Trophoblast cell (in vitro differentiated cells and primary cell): ENCODE measurements at regions not wholly inside any gene's neighbourhood (a gene's known extent, or its start where the extent isn't known, plus 50 kb on each side); places are given as distances from the start of the nearest gene placed in this dataset.

Experiments
- DNase-seq, 2 donors: peaks; one replicate each; pipeline ENCODE4 v3.0.0-alpha.2; 2016
- H2AFZ ChIP-seq: 2 replicates; pipeline ENCODE4 v1.6.1; 2013; ENCODE audit warnings: low read length, moderate library complexity, mild to moderate bottlenecking; ENCODE audit not compliant: insufficient read depth, poor library complexity
- H2AK5ac ChIP-seq: 2 replicates; pipeline ENCODE4 v1.6.1; 2013; ENCODE audit warnings: mild to moderate bottlenecking, low read length
- H2BK120ac ChIP-seq: 2 replicates; pipeline ENCODE4 v1.6.1; 2013; ENCODE audit warnings: low read length, mild to moderate bottlenecking, moderate library complexity; ENCODE audit not compliant: insufficient read depth, poor library complexity
- H2BK12ac ChIP-seq: 2 replicates; pipeline ENCODE4 v1.6.1; 2013; ENCODE audit warnings: mild to moderate bottlenecking, low read length, moderate library complexity
- H2BK5ac ChIP-seq: 2 replicates; pipeline ENCODE4 v1.6.1; 2013; ENCODE audit warnings: low read length, low read depth, moderate library complexity, mild to moderate bottlenecking; ENCODE audit not compliant: poor library complexity
- H3K14ac ChIP-seq: 2 replicates; pipeline ENCODE4 v1.6.1; 2013; ENCODE audit warnings: mild to moderate bottlenecking, low read length
- H3K18ac ChIP-seq: 2 replicates; pipeline ENCODE4 v1.6.1; 2013; ENCODE audit warnings: mild to moderate bottlenecking, low read length
- H3K23ac ChIP-seq: 2 replicates; pipeline ENCODE4 v1.6.1; 2013; ENCODE audit warnings: low read length
- H3K27ac ChIP-seq: 2 replicates; pipeline ENCODE4 v1.5.1; 2013; ENCODE audit warnings: low read depth, mild to moderate bottlenecking, inconsistent platforms, low read length, moderate library complexity
- H3K27me3 ChIP-seq: 2 replicates; pipeline ENCODE4 v1.6.1; 2013; ENCODE audit warnings: inconsistent platforms, mild to moderate bottlenecking, low read length, moderate library complexity; ENCODE audit not compliant: insufficient read depth
- H3K36me3 ChIP-seq, 2 experiments: 1 replicate in 1 of 2; 2 replicates in 1 of 2; pipeline ENCODE4 v1.6.1; 2013; ENCODE audit warnings: low read length in 2 of 2, mild to moderate bottlenecking in 2 of 2, moderate library complexity in 1 of 2; ENCODE audit not compliant: insufficient read depth in 2 of 2, control insufficient read depth in 1 of 2
- H3K4ac ChIP-seq: 2 replicates; pipeline ENCODE4 v1.6.1; 2013; ENCODE audit warnings: low read depth, mild to moderate bottlenecking, low read length, moderate library complexity
- H3K4me1 ChIP-seq, 2 experiments: 1 replicate in 1 of 2; 2 replicates in 1 of 2; pipeline ENCODE4 v1.6.1; 2013; ENCODE audit warnings: low read length in 2 of 2, mild to moderate bottlenecking in 2 of 2, moderate library complexity in 1 of 2; ENCODE audit not compliant: insufficient read depth in 2 of 2, control insufficient read depth in 1 of 2
- H3K4me2 ChIP-seq: 2 replicates; pipeline ENCODE4 v1.6.1; 2013; ENCODE audit warnings: inconsistent platforms, mild to moderate bottlenecking, low read length, moderate library complexity
- H3K4me3 ChIP-seq: 2 replicates; pipeline ENCODE4 v1.5.1; 2013; ENCODE audit warnings: mild to moderate bottlenecking, low read depth, low read length, inconsistent platforms
- H3K79me1 ChIP-seq: one replicate; pipeline ENCODE4 v1.6.1; 2013; ENCODE audit warnings: low read length
- H3K79me2 ChIP-seq: 2 replicates; pipeline ENCODE4 v1.6.1; 2013; ENCODE audit warnings: low read length, mild to moderate bottlenecking; ENCODE audit not compliant: control insufficient read depth, insufficient read depth, poor library complexity
- H3K9ac ChIP-seq: 2 replicates; pipeline ENCODE4 v1.6.1; 2013; ENCODE audit warnings: mild to moderate bottlenecking, low read length
- H3K9me3 ChIP-seq: 2 replicates; pipeline ENCODE4 v1.6.1; 2013; ENCODE audit warnings: low read depth, mild to moderate bottlenecking, control low read depth, inconsistent platforms, low read length; ENCODE audit not compliant: insufficient read depth
- H4K12ac ChIP-seq: 2 replicates; pipeline ENCODE4 v1.6.1; 2013; ENCODE audit warnings: low read depth, mild to moderate bottlenecking, low read length, moderate library complexity
- H4K8ac ChIP-seq: 2 replicates; pipeline ENCODE4 v1.6.1; 2013; ENCODE audit warnings: low read depth, mild to moderate bottlenecking, low read length, moderate library complexity
- H4K91ac ChIP-seq: one replicate; pipeline ENCODE4 v1.6.1; 2013; ENCODE audit warnings: low read depth, mild to moderate bottlenecking, low read length, moderate library complexity
- WGBS: extraction: QIAGEN DNeasy Blood & Tissue Kit; methylation state at CpG from one replicate; pipeline ENCODE4 v1.1.7; 2013; ENCODE audit warnings: missing lambda C conversion rate; ENCODE audit not compliant: insufficient read length, insufficient coverage; ENCODE audit errors: extremely low coverage; 5-methylcytosine and 5-hydroxymethylcytosine counted together

- whole genome bisulfite sequencing = no CpG with 5 or more reads among the region's 2 CpGs
- Histone ChIP-seq H3K9me3 (no peaks in the 10 kb centered on the region), H2AK5ac (no peak overlapping the region)
These were observed 158.5 kb upstream of the ESRRG start for GRCh38 chr1:216881695-216882094.

GRCh38 chr1:216866714-216867113 is 143.5 kb upstream of the ESRRG start:
- Histone ChIP-seq H3K4ac (no peak overlapping the region), H3K18ac (no peak overlapping the region), H2AFZ (no peak overlapping the region)

More at GRCh38 chr1:216881695-216882094, 158.5 kb upstream of the ESRRG start:
- no peak overlapping the region for H3K23ac ChIP-seq
- H2AFZ ChIP-seq = no peak overlapping the region
- no peak overlapping the region for H2BK5ac ChIP-seq
- no peaks in the 10 kb centered on the region for H3K36me3 ChIP-seq
- H3K18ac ChIP-seq = no peak overlapping the region
- H3K14ac ChIP-seq = no peak overlapping the region
- H2BK120ac ChIP-seq = no peak overlapping the region
- H3K4me2 ChIP-seq = no peak overlapping the region
- no peak overlapping the region for H3K4me3 ChIP-seq
- no peaks in the 10 kb centered on the region for H3K27me3 ChIP-seq
- no peak overlapping the region for H4K12ac ChIP-seq
- no peak overlapping the region for H3K9ac ChIP-seq
- H3K4ac ChIP-seq = no peak overlapping the region
- no peak overlapping the region for H2BK12ac ChIP-seq
- DNase-seq = no peak
- H3K79me2 ChIP-seq = no peaks in the 10 kb centered on the region
- no peak overlapping the region for H3K27ac ChIP-seq
- H3K79me1 ChIP-seq = no peaks in the 10 kb centered on the region
- H4K91ac ChIP-seq = no peak overlapping the region
- no peak overlapping the region for H4K8ac ChIP-seq
- H3K4me1 ChIP-seq = no peaks in the 10 kb centered on the region

DNA sequence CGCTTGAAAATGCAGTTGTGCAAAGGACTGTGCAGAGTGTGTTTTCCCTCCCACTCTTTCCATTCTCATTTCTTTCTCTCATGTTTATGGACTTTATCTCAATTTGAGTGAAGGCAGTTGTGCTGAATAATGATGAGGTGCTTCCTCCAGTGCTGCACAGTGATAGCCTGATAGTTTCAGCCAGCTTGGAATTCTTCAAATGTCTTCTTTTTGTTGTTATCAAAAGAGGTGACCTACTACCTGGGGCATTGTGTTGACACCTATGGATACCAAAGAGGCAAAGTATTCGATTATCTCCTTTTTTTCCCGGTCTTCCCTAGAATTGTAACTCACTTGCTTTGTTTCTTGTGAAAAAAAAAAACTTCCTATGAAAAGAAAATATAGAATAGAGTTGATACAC is 132.6 kb upstream of the ESRRG start:
- no peaks in the 10 kb centered on the region for H3K4me1 ChIP-seq
- H2BK120ac ChIP-seq = no peak overlapping the region
- no peaks in the 10 kb centered on the region for H3K36me3 ChIP-seq
- H3K4me2 ChIP-seq = no peak overlapping the region
- no peaks in the 10 kb centered on the region for H3K27me3 ChIP-seq
- no peak overlapping the region for H2BK5ac ChIP-seq
- H3K79me1 ChIP-seq = no peaks in the 10 kb centered on the region
- no peak overlapping the region for H3K18ac ChIP-seq
- WGBS = no CpG with 5 or more reads among the region's 3 CpGs
- no peaks in the 10 kb centered on the region for H3K79me2 ChIP-seq
- H3K4me3 ChIP-seq = no peak overlapping the region
- H3K9ac ChIP-seq = no peak overlapping the region
- H3K27ac ChIP-seq = no peak overlapping the region
- DNase-seq = peak in 1 of 2 donors; percentile 26
- H2BK12ac ChIP-seq = no peak overlapping the region
- no peak overlapping the region for H3K23ac ChIP-seq
- no peaks in the 10 kb centered on the region for H3K9me3 ChIP-seq
- H3K14ac ChIP-seq = no peak overlapping the region
- H2AK5ac ChIP-seq = no peak overlapping the region
- no peak overlapping the region for H4K91ac ChIP-seq
- H3K4ac ChIP-seq = no peak overlapping the region
- H4K12ac ChIP-seq = no peak overlapping the region
- no peak overlapping the region for H4K8ac ChIP-seq
- no peak overlapping the region for H2AFZ ChIP-seq

More at GRCh38 chr1:216866714-216867113, 143.5 kb upstream of the ESRRG start:
- H3K4me1 ChIP-seq = no peaks in the 10 kb centered on the region
- no peak overlapping the region for H3K27ac ChIP-seq
- no peak overlapping the region for H2BK5ac ChIP-seq
- no peak overlapping the region for H4K8ac ChIP-seq
- no peak overlapping the region for H2AK5ac ChIP-seq
- no peak overlapping the region for H2BK120ac ChIP-seq
- H3K27me3 ChIP-seq = no peaks in the 10 kb centered on the region
- no peaks in the 10 kb centered on the region for H3K9me3 ChIP-seq
- DNase-seq = peak in 1 of 2 donors; percentile 24
- no peak overlapping the region for H2BK12ac ChIP-seq
- no peaks in the 10 kb centered on the region for H3K79me2 ChIP-seq
- no CpG with 5 or more reads among the region's 2 CpGs for WGBS
- H4K91ac ChIP-seq = no peak overlapping the region
- no peaks in the 10 kb centered on the region for H3K79me1 ChIP-seq
- H3K4me2 ChIP-seq = no peak overlapping the region
- H3K23ac ChIP-seq = no peak overlapping the region
- H3K14ac ChIP-seq = no peak overlapping the region
- H4K12ac ChIP-seq = no peak overlapping the region
- H3K9ac ChIP-seq = no peak overlapping the region
- no peak overlapping the region for H3K4me3 ChIP-seq
- H3K36me3 ChIP-seq = no peaks in the 10 kb centered on the region

DNA sequence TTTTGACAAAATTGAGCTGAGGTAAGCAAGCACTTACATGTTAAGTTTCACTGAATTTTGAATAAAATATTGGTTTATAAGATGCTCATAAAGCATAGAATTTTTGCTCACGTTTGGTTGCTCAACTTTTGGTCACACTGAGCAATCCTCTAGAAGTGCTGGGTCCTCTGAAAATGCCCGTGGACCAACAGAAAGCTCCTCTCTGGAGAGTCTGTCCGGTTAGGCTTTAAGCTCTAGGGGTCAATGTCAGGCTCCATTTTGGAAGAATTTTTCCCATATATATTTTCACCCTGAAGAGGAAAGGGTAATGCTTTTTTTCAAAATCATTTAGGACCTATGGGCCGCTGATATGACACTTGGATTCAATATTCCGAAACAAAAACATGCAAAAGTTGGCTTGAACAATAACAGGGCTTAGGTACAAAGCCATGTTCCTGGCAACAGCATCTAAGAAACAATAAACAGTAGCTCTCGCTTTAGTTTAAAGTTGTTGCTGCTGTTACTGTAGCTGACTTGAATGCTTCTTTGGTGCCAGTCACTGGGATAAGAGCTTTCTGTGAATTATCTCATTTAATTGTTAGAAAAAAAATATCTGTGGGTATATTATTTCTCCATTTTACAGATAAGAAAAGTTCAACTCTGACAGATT is 131.7 kb upstream of the ESRRG start:
- Histone ChIP-seq H3K14ac (no peak overlapping the region), H3K4me3 (no peak overlapping the region), H3K79me2 (no peaks in the 10 kb centered on the region), H4K12ac (no peak overlapping the region), H3K79me1 (no peaks in the 10 kb centered on the region), H2BK5ac (no peak overlapping the region), H3K9me3 (no peaks in the 10 kb centered on the region), H3K18ac (no peak overlapping the region), H3K36me3 (no peaks in the 10 kb centered on the region), H3K23ac (no peak overlapping the region), H3K27me3 (no peaks in the 10 kb centered on the region), H4K91ac (no peak overlapping the region), H3K4me1 (no peaks in the 10 kb centered on the region), H2AK5ac (no peak overlapping the region), H3K9ac (no peak overlapping the region), H4K8ac (no peak overlapping the region), H3K4ac (no peak overlapping the region), H2BK12ac (no peak overlapping the region), H2AFZ (no peak overlapping the region), H3K4me2 (no peak overlapping the region), H3K27ac (no peak overlapping the region), H2BK120ac (no peak overlapping the region)
- WGBS = no CpG with 5 or more reads among the region's 6 CpGs
- DNase-seq = no peak
